Right renal cortex interstitium (tissue), 3 donors: ENCODE measurements at regions not wholly inside any gene's neighbourhood (a gene's known extent, or its start where the extent isn't known, plus 50 kb on each side); places are given as distances from the start of the nearest gene placed in this dataset.
"Not testable (repeated sequence)": the region's sequence is repeated elsewhere in the genome, so short reads cannot be mapped to it uniquely, and the experiment has no call there.

Experiments used
- DNase-seq, 3 donors: peaks; one replicate each; pipeline ENCODE4 v3.0.0-alpha.2; 2013; ENCODE audit warnings: low read depth in 3 of 3, low spot score in 2 of 3

- no peak for DNase-seq
Measured at GRCh38 chr2:8552293-8552801, 129.5 kb upstream of the ID2 start.

GRCh38 chr2:8553643-8554042, 128.2 kb upstream of the ID2 start:
- DNase-seq = no peak

GRCh38 chr2:8554296-8554806, 127.5 kb upstream of the ID2 start:
- DNase-seq = no peak

- DNase-seq = no peak
Measured at GRCh38 chr2:8555543-8555942, 126.3 kb upstream of the ID2 start.

- no peak for DNase-seq
Measured at GRCh38 chr2:8558096-8558495, 123.8 kb upstream of the ID2 start.

- DNase-seq = no peak
Measured at GRCh38 chr2:8558956-8559355, 122.9 kb upstream of the ID2 start.

GRCh38 chr2:8559805-8560204, 122.1 kb upstream of the ID2 start:
- DNase-seq = no peak

GRCh38 chr2:8561692-8562091, 120.2 kb upstream of the ID2 start:
- not testable (repeated sequence) for DNase-seq

GRCh38 chr2:8563814-8564474, 117.9 kb upstream of the ID2 start:
- no peak for DNase-seq

GRCh38 chr2:8564475-8564874, 117.4 kb upstream of the ID2 start:
- DNase-seq = no peak

- DNase-seq = no peak
Measured at GRCh38 chr2:8565399-8566154, 116.3 kb upstream of the ID2 start.

GRCh38 chr2:8566155-8566670, 115.6 kb upstream of the ID2 start:
- DNase-seq = no peak

GRCh38 chr2:8566774-8567468, 114.9 kb upstream of the ID2 start:
- no peak for DNase-seq

GRCh38 chr2:8567469-8568260, 114.2 kb upstream of the ID2 start:
- DNase-seq = no peak

- DNase-seq = no peak
Measured at GRCh38 chr2:8568543-8569302, 113.1 kb upstream of the ID2 start.

GRCh38 chr2:8569332-8569930, 112.4 kb upstream of the ID2 start:
- no peak for DNase-seq

- no peak for DNase-seq
Measured at GRCh38 chr2:8570637-8571036, 111.2 kb upstream of the ID2 start.

GRCh38 chr2:8571301-8571791, 110.5 kb upstream of the ID2 start:
- DNase-seq = no peak
